ENCODE measurements at regions not wholly inside any gene's neighbourhood (a gene's known extent, or its start where the extent isn't known, plus 50 kb on each side); places are given as distances from the start of the nearest gene placed in this dataset.

GRCh38 chr22:34255042-34255441 is 334.8 kb upstream of the LARGE1 start:
- TF ChIP-seq EZH2 (IDR thresholded peaks at IDR 0.05) (no peak), CTCF (IDR thresholded peaks at IDR 0.05) (no peak), EZH2phosphoT487 (IDR thresholded peaks at IDR 0.05) (no peak)
